Smooth muscle cell (in vitro differentiated cells): ENCODE measurements at regions not wholly inside any gene's neighbourhood (a gene's known extent, or its start where the extent isn't known, plus 50 kb on each side); places are given as distances from the start of the nearest gene placed in this dataset.

Source experiments
- DNase-seq: peaks from one replicate; lab custom pipeline; 2025; ENCODE audit not compliant: unreplicated experiment; lab: John Stamatoyannopoulos, UW
- H2AFZ ChIP-seq: fragments of 200-600 bp; sonication (generic); 2 replicates; pipeline ENCODE4 v1.6.0; 2016; ENCODE audit warnings: antibody characterized with exemption, low read depth, mild to moderate bottlenecking
- H3F3A ChIP-seq: fragments of 200-600 bp; sonication (generic); 2 replicates; pipeline ENCODE4 v1.6.0; 2017; ENCODE audit warnings: antibody characterized with exemption, low read depth
- H3K27ac ChIP-seq: fragments of 200-600 bp; sonication (generic); 2 replicates; pipeline ENCODE4 v1.5.1; 2016; ENCODE audit warnings: low read depth, mild to moderate bottlenecking
- H3K27me3 ChIP-seq: fragments of 200-600 bp; sonication (generic); 2 replicates; pipeline ENCODE4 v1.6.1; 2016; ENCODE audit warnings: low read depth, mild to moderate bottlenecking
- H3K36me3 ChIP-seq: fragments of 200-600 bp; sonication (generic); 2 replicates; pipeline ENCODE4 v1.5.1; 2016; ENCODE audit warnings: low read depth
- H3K4me1 ChIP-seq: fragments of 200-600 bp; sonication (generic); 2 replicates; pipeline ENCODE4 v1.5.1; 2016; ENCODE audit warnings: low read depth
- H3K4me2 ChIP-seq: fragments of 200-600 bp; sonication (generic); 2 replicates; pipeline ENCODE4 v1.6.0; 2016; ENCODE audit warnings: mild to moderate bottlenecking
- H3K4me3 ChIP-seq: fragments of 200-600 bp; sonication (generic); 2 replicates; pipeline ENCODE4 v1.5.1; 2016; ENCODE audit warnings: mild to moderate bottlenecking
- H3K79me2 ChIP-seq: fragments of 200-600 bp; sonication (generic); 2 replicates; pipeline ENCODE4 v1.6.0; 2016; ENCODE audit warnings: low read depth, mild to moderate bottlenecking
- H3K9ac ChIP-seq: fragments of 200-600 bp; sonication (generic); 2 replicates; pipeline ENCODE4 v1.6.0; 2016; ENCODE audit warnings: low read depth
- H3K9me3 ChIP-seq: fragments of 200-600 bp; sonication (generic); replicated peaks from 2 replicates; pipeline ENCODE4 v1.5.1; 2016; ENCODE audit warnings: low read depth
- H4K20me1 ChIP-seq: fragments of 200-600 bp; sonication (generic); 2 replicates; pipeline ENCODE4 v1.6.0; 2016; ENCODE audit warnings: low read depth
- WGBS: methylation state at CpG from one replicate; pipeline ENCODE4 v1.1.7; 2016; ENCODE audit warnings: low lambda C conversion rate; 5-methylcytosine and 5-hydroxymethylcytosine counted together
- TF ChIP-seq, protein P1 (sequence below): fragments of 200-600 bp; sonication (generic); IDR thresholded peaks from 2 replicates; pipeline ENCODE4 v1.5.1; 2017; ENCODE audit warnings: borderline replicate concordance, mild to moderate bottlenecking, antibody characterized with exemption; ENCODE audit not compliant: insufficient read depth, poor library complexity, severe bottlenecking

DNA sequence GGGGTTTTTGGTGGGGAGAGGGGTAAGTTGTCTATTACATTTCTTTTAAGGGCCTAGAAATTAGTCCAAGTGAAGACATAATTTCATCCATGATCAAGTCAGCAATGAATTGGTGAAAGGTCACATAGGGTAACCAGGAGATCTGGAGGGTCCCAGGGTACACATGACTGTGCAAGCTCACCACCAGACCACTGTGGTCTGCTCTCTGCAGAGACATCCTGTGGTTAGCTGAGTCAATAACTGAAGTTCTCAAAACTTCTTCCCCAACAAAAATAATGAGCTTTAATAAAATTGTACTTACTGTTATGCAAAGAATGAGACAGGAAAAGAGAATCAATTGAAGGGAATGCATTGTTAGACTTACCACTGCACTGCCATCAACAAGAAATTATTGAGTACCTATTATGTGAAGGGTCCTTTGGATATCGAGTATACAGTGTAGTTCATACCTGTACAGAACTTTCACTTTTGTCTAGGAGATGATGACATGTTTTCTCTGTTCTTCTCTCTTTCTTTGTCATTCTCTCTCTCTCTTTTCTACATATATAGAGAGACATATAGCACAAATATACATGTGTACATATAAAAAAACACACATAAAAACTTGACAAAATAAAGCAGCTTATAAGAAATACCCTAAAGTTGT is 209.8 kb downstream of the GJA1 start:
- H3K4me1 ChIP-seq, result no peaks in the 10 kb centered on the region
- H3K79me2 ChIP-seq, result no peaks in the 10 kb centered on the region
- no peaks in the 10 kb centered on the region for H3F3A ChIP-seq
- DNase-seq, result no peak
- TF ChIP-seq, protein P1, sequence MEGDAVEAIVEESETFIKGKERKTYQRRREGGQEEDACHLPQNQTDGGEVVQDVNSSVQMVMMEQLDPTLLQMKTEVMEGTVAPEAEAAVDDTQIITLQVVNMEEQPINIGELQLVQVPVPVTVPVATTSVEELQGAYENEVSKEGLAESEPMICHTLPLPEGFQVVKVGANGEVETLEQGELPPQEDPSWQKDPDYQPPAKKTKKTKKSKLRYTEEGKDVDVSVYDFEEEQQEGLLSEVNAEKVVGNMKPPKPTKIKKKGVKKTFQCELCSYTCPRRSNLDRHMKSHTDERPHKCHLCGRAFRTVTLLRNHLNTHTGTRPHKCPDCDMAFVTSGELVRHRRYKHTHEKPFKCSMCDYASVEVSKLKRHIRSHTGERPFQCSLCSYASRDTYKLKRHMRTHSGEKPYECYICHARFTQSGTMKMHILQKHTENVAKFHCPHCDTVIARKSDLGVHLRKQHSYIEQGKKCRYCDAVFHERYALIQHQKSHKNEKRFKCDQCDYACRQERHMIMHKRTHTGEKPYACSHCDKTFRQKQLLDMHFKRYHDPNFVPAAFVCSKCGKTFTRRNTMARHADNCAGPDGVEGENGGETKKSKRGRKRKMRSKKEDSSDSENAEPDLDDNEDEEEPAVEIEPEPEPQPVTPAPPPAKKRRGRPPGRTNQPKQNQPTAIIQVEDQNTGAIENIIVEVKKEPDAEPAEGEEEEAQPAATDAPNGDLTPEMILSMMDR, result no peak
- H3K4me3 ChIP-seq, result no peak overlapping the region
- H3K36me3 ChIP-seq, result no peaks in the 10 kb centered on the region
- H3K9me3 ChIP-seq, result no peaks in the 10 kb centered on the region
- WGBS, result 94% methylated on average over 1 of the region's 1 CpG
- H3K27me3 ChIP-seq, result no peaks in the 10 kb centered on the region
- H3K4me2 ChIP-seq, result no peak overlapping the region
- H4K20me1 ChIP-seq, result no peaks in the 10 kb centered on the region
- no peak overlapping the region for H3K9ac ChIP-seq
- no peak overlapping the region for H2AFZ ChIP-seq
- no peak overlapping the region for H3K27ac ChIP-seq

DNA sequence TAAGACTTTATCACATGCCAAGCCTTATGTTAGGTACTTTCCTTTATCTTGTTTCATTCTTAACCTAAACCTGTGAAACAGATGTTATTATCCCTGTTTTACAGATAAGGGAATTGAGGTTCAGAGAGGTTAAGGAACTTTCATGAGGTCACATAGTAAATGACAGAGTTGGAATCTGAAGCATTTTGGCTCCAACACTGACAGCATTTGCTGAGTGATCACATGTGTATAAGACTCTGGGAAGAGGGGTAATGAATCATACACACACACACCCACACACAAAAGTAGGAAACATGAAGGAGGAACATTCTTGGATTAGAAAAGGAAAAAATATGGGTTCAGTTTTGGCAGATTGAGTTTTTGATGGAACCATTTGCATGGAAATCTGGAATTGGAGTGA is 212.5 kb downstream of the GJA1 start:
- TF ChIP-seq, protein P1, result no peak
- no peaks in the 10 kb centered on the region for H3K79me2 ChIP-seq
- no peaks in the 10 kb centered on the region for H3F3A ChIP-seq
- H3K4me1 ChIP-seq, result no peaks in the 10 kb centered on the region
- no peaks in the 10 kb centered on the region for H3K27me3 ChIP-seq
- no peak for DNase-seq
- H3K27ac ChIP-seq, result no peak overlapping the region
- H3K9me3 ChIP-seq, result no peaks in the 10 kb centered on the region
- H2AFZ ChIP-seq, result no peak overlapping the region
- no peak overlapping the region for H3K4me2 ChIP-seq
- H3K4me3 ChIP-seq, result no peak overlapping the region
- no peak overlapping the region for H3K9ac ChIP-seq
- H4K20me1 ChIP-seq, result no peaks in the 10 kb centered on the region
- no peaks in the 10 kb centered on the region for H3K36me3 ChIP-seq

DNA sequence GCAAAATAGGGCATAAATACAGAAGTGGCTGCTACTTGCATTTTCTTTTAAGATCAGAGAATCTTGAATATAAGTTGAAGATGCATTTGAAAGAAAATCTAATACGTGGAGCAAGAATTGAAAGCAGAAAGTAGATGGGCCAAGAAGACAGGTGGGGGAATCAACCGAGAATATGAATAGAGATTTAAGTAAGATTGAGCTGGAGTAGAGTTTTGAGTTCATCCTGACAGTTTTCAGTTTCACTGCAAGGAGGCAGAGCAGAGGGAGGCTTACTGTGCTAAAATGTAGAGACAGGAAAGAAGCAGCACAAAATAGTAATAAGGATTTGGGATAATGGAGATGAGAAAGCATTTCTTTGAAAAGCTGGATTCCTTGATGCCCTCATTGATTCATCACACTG is 214.5 kb downstream of the GJA1 start:
- WGBS, result 98% methylated on average over 2 of the region's 2 CpGs
- Histone ChIP-seq H2AFZ (no peak overlapping the region), H3K4me1 (no peaks in the 10 kb centered on the region)

More for the DNA sequence above, 214.5 kb downstream of the GJA1 start:
- TF ChIP-seq, protein P1, result no peak
- H3K36me3 ChIP-seq, result no peaks in the 10 kb centered on the region
- H3K4me3 ChIP-seq, result no peak overlapping the region
- H3K9ac ChIP-seq, result no peak overlapping the region
- H3K27ac ChIP-seq, result no peak overlapping the region
- H3K9me3 ChIP-seq, result no peaks in the 10 kb centered on the region
- no peak for DNase-seq
- H3F3A ChIP-seq, result no peaks in the 10 kb centered on the region
- H3K79me2 ChIP-seq, result no peaks in the 10 kb centered on the region
- H3K27me3 ChIP-seq, result no peaks in the 10 kb centered on the region
- no peak overlapping the region for H3K4me2 ChIP-seq
- no peaks in the 10 kb centered on the region for H4K20me1 ChIP-seq
